Activated CD8-positive, alpha-beta T cell treated with anti-CD3 and anti-CD28 coated beads for 36 hours (primary cell): ENCODE measurements at regions not wholly inside any gene's neighbourhood (a gene's known extent, or its start where the extent isn't known, plus 50 kb on each side); places are given as distances from the start of the nearest gene placed in this dataset.

ENCODE experiments used
- ATAC-seq: fragments of 200-7000 bp; cut with Tn5 transposase; one replicate; pipeline ENCODE4 v1.10.0; 2021; ENCODE audit warnings: mild to moderate bottlenecking, moderate library complexity
- CTCF ChIA-PET: fragments of 350-600 bp; sonication (Branson Sonifier 250); formaldehyde crosslinking; loops from one replicate; lab custom pipeline; 2021; ENCODE audit warnings: antibody characterized with exemption; lab: Charles Lee
- POLR2A ChIA-PET: fragments of 350-600 bp; sonication (Branson Sonifier 250); formaldehyde crosslinking; loops from one replicate; lab custom pipeline; 2021; ENCODE audit warnings: antibody characterized with exemption; lab: Charles Lee
- DNase-seq: peaks from one replicate; pipeline ENCODE4 v3.0.0-alpha.2; 2020
- H3K27ac Mint-ChIP-seq: one replicate; pipeline ENCODE4 v1.8.0; 2021; ENCODE audit warnings: mild to moderate bottlenecking, mixed read lengths
- H3K27me3 Mint-ChIP-seq: one replicate; pipeline ENCODE4 v1.8.0; 2021; ENCODE audit warnings: mixed read lengths
- H3K36me3 Mint-ChIP-seq: one replicate; pipeline ENCODE4 v1.8.0; 2021; ENCODE audit warnings: low read depth, mixed read lengths
- H3K4me1 Mint-ChIP-seq: one replicate; pipeline ENCODE4 v1.8.0; 2021; ENCODE audit warnings: low read depth, mixed read lengths
- H3K4me3 Mint-ChIP-seq: one replicate; pipeline ENCODE4 v1.8.0; 2021; ENCODE audit warnings: mild to moderate bottlenecking, moderate library complexity, mixed read lengths
- H3K9me3 Mint-ChIP-seq: one replicate; pipeline ENCODE4 v1.8.0; 2021; ENCODE audit warnings: mixed read lengths
- intact Hi-C: fragments of 100-400 bp; cut with micrococcal nuclease; formaldehyde crosslinking; loops from one replicate; pipeline ENCODE4 v1.10.0; 2022
- TF ChIP-seq, protein P1 (sequence below): fragments of 200-600 bp; IDR thresholded peaks from one replicate; pipeline ENCODE4 v1.8.0; 2022; ENCODE audit warnings: antibody characterized with exemption, mild to moderate bottlenecking

DNA sequence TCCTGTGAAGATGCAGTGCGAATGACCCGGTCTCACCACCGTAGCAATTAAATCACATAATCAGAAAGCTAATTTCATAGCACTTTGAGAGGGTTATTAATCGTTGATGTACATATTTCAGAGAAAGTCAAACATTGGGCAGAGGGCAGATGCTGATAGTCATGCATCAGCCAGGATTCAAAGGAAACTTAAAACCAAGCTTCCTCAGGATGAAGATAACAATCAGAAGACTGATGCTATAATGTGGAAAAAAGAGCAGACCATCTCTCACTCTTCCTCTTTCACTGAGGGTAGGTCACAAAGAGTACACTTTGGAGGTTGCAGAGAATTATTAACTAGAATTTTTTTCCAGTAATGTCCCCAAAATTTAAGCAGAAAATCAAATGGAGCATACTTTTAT lies 1027.7 kb upstream of the ZEB2 start:
- Mint-ChIP-seq H3K9me3 (no peaks in the 10 kb centered on the region), H3K36me3 (no peaks in the 10 kb centered on the region), H3K4me1 (no peaks in the 10 kb centered on the region), H3K4me3 (no peak overlapping the region), H3K27me3 (peaks cover 2% of the 10 kb centered on the region), H3K27ac (no peak overlapping the region)
- POLR2A ChIA-PET = no interaction called here
- TF ChIP-seq, protein P1, sequence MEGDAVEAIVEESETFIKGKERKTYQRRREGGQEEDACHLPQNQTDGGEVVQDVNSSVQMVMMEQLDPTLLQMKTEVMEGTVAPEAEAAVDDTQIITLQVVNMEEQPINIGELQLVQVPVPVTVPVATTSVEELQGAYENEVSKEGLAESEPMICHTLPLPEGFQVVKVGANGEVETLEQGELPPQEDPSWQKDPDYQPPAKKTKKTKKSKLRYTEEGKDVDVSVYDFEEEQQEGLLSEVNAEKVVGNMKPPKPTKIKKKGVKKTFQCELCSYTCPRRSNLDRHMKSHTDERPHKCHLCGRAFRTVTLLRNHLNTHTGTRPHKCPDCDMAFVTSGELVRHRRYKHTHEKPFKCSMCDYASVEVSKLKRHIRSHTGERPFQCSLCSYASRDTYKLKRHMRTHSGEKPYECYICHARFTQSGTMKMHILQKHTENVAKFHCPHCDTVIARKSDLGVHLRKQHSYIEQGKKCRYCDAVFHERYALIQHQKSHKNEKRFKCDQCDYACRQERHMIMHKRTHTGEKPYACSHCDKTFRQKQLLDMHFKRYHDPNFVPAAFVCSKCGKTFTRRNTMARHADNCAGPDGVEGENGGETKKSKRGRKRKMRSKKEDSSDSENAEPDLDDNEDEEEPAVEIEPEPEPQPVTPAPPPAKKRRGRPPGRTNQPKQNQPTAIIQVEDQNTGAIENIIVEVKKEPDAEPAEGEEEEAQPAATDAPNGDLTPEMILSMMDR = no peak
- intact Hi-C loops = no loop called here
- ATAC-seq (no peak), DNase-seq (no peak)
- CTCF ChIA-PET = no interaction called here

- CTCF ChIA-PET = no interaction called here
- Mint-ChIP-seq H3K27me3 (peaks cover 2% of the 10 kb centered on the region), H3K36me3 (no peaks in the 10 kb centered on the region), H3K9me3 (no peaks in the 10 kb centered on the region), H3K4me3 (no peak overlapping the region), H3K4me1 (no peaks in the 10 kb centered on the region), H3K27ac (no peak overlapping the region)
- DNase-seq = no peak
- no peak for ATAC-seq
- intact Hi-C loops = no loop called here
- TF ChIP-seq, protein P1 = no peak
- POLR2A ChIA-PET = no interaction called here
These were observed 1026.2 kb upstream of the ZEB2 start for GRCh38 chr2:145546091-145546490.

DNA sequence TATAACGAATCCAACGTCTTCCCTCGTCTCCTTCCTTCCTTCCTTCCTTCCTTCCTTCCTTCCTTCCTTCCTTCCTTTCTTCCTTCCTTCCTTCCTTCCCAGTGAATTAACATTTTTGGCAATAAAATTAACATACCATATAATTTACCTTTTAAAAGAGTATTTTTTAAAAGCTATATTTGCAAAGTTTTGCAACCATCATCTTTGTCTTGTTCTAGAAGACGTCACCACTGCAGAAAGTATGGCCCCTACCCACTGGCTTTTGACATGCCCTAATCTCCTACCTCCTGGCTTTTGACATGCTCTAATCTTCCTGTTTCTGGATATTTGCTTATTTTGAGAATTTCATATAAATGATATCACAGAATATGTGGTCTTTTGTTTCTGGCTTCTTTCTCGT lies 1023.9 kb upstream of the ZEB2 start:
- ChIA-PET CTCF (no interaction called here), POLR2A (no interaction called here)
- Mint-ChIP-seq H3K36me3 (no peaks in the 10 kb centered on the region), H3K27ac (no peak overlapping the region), H3K4me1 (no peaks in the 10 kb centered on the region), H3K27me3 (peaks cover 2% of the 10 kb centered on the region), H3K9me3 (no peaks in the 10 kb centered on the region), H3K4me3 (no peak overlapping the region)
- no peak for DNase-seq
- intact Hi-C loops = no loop called here
- TF ChIP-seq, protein P1 = no peak
- ATAC-seq = no peak

DNA sequence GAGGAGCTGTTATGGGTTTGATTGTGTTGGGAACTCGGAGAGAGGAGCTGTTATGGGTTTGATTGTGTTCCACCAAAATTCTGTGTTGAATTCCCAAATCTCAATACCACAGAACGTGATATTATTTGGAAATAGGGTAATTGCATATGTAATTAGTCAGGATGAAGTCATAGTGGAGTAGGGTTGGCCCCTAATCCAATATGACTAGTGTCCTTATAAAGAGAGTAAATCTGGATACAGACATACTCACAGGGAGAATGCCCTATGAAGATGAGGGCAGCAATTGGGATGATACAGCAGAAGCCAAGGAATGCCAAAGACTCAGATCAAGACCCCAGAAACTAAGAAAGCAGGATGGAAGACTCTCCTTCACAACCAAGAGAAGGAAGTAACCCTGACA lies 1023.2 kb upstream of the ZEB2 start:
- ATAC-seq (no peak), DNase-seq (no peak)
- ChIA-PET POLR2A (no interaction called here), CTCF (no interaction called here)
- intact Hi-C loops = no loop called here
- H3K27ac Mint-ChIP-seq = no peak overlapping the region
- no peak overlapping the region for H3K4me3 Mint-ChIP-seq
- no peaks in the 10 kb centered on the region for H3K9me3 Mint-ChIP-seq
- peaks cover 2% of the 10 kb centered on the region for H3K27me3 Mint-ChIP-seq
- TF ChIP-seq, protein P1 = no peak
- H3K36me3 Mint-ChIP-seq = no peaks in the 10 kb centered on the region
- no peaks in the 10 kb centered on the region for H3K4me1 Mint-ChIP-seq

- CTCF ChIA-PET = no interaction called here
- no peak overlapping the region for H3K27ac Mint-ChIP-seq
- TF ChIP-seq, protein P1 = no peak
These were observed 1021.1 kb upstream of the ZEB2 start for GRCh38 chr2:145541028-145541427.

More at GRCh38 chr2:145541028-145541427, 1021.1 kb upstream of the ZEB2 start:
- no peak overlapping the region for H3K4me3 Mint-ChIP-seq
- no peaks in the 10 kb centered on the region for H3K36me3 Mint-ChIP-seq
- ATAC-seq (no peak), DNase-seq (no peak)
- no peaks in the 10 kb centered on the region for H3K4me1 Mint-ChIP-seq
- no peaks in the 10 kb centered on the region for H3K9me3 Mint-ChIP-seq
- intact Hi-C loops = no loop called here
- H3K27me3 Mint-ChIP-seq = no peaks in the 10 kb centered on the region
- POLR2A ChIA-PET = no interaction called here
